Heart left ventricle (tissue), 13 donors: ENCODE measurements at regions not wholly inside any gene's neighbourhood (a gene's known extent, or its start where the extent isn't known, plus 50 kb on each side); places are given as distances from the start of the nearest gene placed in this dataset.

Experiments used
- CTCF ChIP-seq, 12 donors: fragments of 200-600 bp; sonication (generic) in 4 of 12; IDR thresholded peaks; one replicate each; pipeline versions ENCODE4 v1.5.0 to v1.8.0; 2018 to 2022; ENCODE audit warnings: antibody characterized with exemption in 12 of 12, mild to moderate bottlenecking in 5 of 12
- POLR2A ChIP-seq, 2 donors: fragments of 450-650 bp; IDR thresholded peaks; one replicate each; pipeline ENCODE4 v1.6.1; 2017; ENCODE audit warnings: antibody characterized with exemption in 2 of 2, mild to moderate bottlenecking in 2 of 2, moderate library complexity in 2 of 2
- donor health status: ischemic (EF 13 %, LVEDD 7.1; RV severe dilation, severe dysfunction).
- donor health status: DM: no; HTN: yes; CAD: no.
- donor health status: DM: no; HTN: no; CAD: no.
- donor health status: ischemic (EF 25% LVEDD 6.9; RV normal size, moderate dysfunction).
- donor health status: ischemic (EF 25% LVEDD 5.7; RV mildly dilated, moderate dysfunction).
- donor health status: ischemic (EF 35%, LVEDD 5.7; RV mildly dilated, moderate dysfunction).
- donor health status: nonischemic (EF 11% LVEDD 7.7; RV severe dilation, severe dysfunction).
- donor health status: DM: yes; HTN: yes; CAD: no.
- donor health status: PGD.
- donor health status: ischemic (EF 29% LVEDD 5.4; RV normal size, mild dysfunction).
- donor health status: nonischemic (EF 23%, LVEDD 6.1; RV moderate dilation, normal function).

- TF ChIP-seq CTCF (IDR thresholded peaks at IDR 0.05) = no peak
- TF ChIP-seq POLR2A (IDR thresholded peaks at IDR 0.05) = no peak
Measured at GRCh38 chr2:121066526-121066925, 218.5 kb downstream of the TFCP2L1 start.
